Activated B cell treated with CpG ODN at 0.5 μM for 24 hours (primary cell): ENCODE measurements at regions not wholly inside any gene's neighbourhood (a gene's known extent, or its start where the extent isn't known, plus 50 kb on each side); places are given as distances from the start of the nearest gene placed in this dataset.

Experiments
- ATAC-seq: fragments of 200-7000 bp; cut with Tn5 transposase; one replicate; pipeline ENCODE4 v1.10.0; 2021; ENCODE audit warnings: low read depth, mild to moderate bottlenecking, moderate library complexity
- CTCF ChIA-PET: fragments of 350-600 bp; sonication (Branson Sonifier 250); formaldehyde crosslinking; loops from one replicate; lab custom pipeline; 2021; ENCODE audit warnings: antibody characterized with exemption; lab: Charles Lee
- POLR2A ChIA-PET: fragments of 350-600 bp; sonication (Branson Sonifier 250); formaldehyde crosslinking; loops from one replicate; lab custom pipeline; 2021; ENCODE audit warnings: antibody characterized with exemption; lab: Charles Lee
- DNase-seq: peaks from one replicate; pipeline ENCODE4 v3.0.0; 2022
- H3K27ac Mint-ChIP-seq: one replicate; pipeline ENCODE4 v1.8.0; 2020; ENCODE audit warnings: mixed read lengths
- H3K27me3 Mint-ChIP-seq: one replicate; pipeline ENCODE4 v1.8.0; 2021; ENCODE audit warnings: mixed read lengths
- H3K36me3 Mint-ChIP-seq: one replicate; pipeline ENCODE4 v1.8.0; 2021; ENCODE audit warnings: low read depth, mixed read lengths
- H3K4me1 Mint-ChIP-seq: one replicate; pipeline ENCODE4 v1.8.0; 2021; ENCODE audit warnings: mixed read lengths
- H3K4me3 Mint-ChIP-seq: one replicate; pipeline ENCODE4 v1.8.0; 2020; ENCODE audit warnings: mild to moderate bottlenecking, mixed read lengths
- H3K9me3 Mint-ChIP-seq: one replicate; pipeline ENCODE4 v1.8.0; 2020; ENCODE audit warnings: mixed read lengths
- intact Hi-C: fragments of 100-400 bp; cut with micrococcal nuclease; formaldehyde crosslinking; loops from one replicate; pipeline ENCODE4 v1.15.1; 2024
- TF ChIP-seq, protein P1 (sequence below): fragments of 200-600 bp; IDR thresholded peaks from one replicate; pipeline ENCODE4 v1.8.0; 2022; ENCODE audit warnings: antibody characterized with exemption, mild to moderate bottlenecking

DNA sequence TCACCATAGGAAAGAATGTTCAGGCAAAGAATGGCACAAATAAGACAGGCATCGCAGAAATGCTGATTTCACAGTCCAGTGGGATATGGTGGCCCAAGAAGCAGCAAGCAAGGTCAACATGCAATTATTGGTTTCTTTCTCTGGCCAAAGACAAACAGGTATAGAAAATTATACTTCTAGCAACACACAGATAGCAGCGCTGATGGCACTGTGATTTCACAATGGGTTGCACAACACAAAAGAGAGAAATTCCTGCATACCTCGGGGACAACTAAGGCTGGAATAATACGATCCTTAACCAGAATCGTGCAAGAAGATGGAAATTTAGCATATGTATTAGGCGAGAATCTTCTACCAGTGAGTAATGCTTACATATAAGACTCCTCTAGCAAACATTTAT lies 76.3 kb upstream of the NR2F2 start:
- Mint-ChIP-seq H3K36me3 (no peaks in the 10 kb centered on the region), H3K27ac (no peak overlapping the region), H3K4me1 (no peaks in the 10 kb centered on the region), H3K27me3 (no peaks in the 10 kb centered on the region), H3K9me3 (peaks cover 5% of the 10 kb centered on the region), H3K4me3 (no peak overlapping the region)
- CTCF ChIA-PET = no interaction called here
- POLR2A ChIA-PET = no interaction called here
- no peak for DNase-seq
- ATAC-seq = no peak
- TF ChIP-seq, protein P1, sequence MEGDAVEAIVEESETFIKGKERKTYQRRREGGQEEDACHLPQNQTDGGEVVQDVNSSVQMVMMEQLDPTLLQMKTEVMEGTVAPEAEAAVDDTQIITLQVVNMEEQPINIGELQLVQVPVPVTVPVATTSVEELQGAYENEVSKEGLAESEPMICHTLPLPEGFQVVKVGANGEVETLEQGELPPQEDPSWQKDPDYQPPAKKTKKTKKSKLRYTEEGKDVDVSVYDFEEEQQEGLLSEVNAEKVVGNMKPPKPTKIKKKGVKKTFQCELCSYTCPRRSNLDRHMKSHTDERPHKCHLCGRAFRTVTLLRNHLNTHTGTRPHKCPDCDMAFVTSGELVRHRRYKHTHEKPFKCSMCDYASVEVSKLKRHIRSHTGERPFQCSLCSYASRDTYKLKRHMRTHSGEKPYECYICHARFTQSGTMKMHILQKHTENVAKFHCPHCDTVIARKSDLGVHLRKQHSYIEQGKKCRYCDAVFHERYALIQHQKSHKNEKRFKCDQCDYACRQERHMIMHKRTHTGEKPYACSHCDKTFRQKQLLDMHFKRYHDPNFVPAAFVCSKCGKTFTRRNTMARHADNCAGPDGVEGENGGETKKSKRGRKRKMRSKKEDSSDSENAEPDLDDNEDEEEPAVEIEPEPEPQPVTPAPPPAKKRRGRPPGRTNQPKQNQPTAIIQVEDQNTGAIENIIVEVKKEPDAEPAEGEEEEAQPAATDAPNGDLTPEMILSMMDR = no peak
- intact Hi-C loops = no loop called here

DNA sequence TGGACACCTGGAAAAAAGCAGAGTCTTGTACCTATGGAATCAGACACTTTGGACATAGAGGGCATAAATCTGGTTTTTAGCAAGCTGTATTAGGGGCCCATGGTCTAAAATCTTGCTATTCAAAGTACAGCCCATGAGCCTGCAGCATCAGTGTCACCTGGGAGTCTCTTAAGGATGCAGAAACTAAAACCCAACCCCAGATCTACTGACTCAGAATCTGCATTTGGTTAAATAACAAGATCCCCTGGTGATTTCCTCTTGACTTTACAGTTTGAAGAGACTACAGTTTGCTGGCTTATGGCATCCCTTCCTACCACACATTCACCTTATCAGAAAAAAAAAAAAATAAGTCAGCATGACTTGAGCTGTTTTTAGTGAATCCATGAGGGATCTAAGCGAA lies 74.9 kb upstream of the NR2F2 start:
- ChIA-PET CTCF (no interaction called here), POLR2A (no interaction called here)
- intact Hi-C loops = no loop called here
- Mint-ChIP-seq H3K9me3 (peaks cover 7% of the 10 kb centered on the region), H3K27ac (no peak overlapping the region), H3K4me3 (no peak overlapping the region), H3K4me1 (no peaks in the 10 kb centered on the region), H3K36me3 (no peaks in the 10 kb centered on the region), H3K27me3 (no peaks in the 10 kb centered on the region)
- no peak for DNase-seq
- TF ChIP-seq, protein P1 = no peak
- ATAC-seq = no peak

DNA sequence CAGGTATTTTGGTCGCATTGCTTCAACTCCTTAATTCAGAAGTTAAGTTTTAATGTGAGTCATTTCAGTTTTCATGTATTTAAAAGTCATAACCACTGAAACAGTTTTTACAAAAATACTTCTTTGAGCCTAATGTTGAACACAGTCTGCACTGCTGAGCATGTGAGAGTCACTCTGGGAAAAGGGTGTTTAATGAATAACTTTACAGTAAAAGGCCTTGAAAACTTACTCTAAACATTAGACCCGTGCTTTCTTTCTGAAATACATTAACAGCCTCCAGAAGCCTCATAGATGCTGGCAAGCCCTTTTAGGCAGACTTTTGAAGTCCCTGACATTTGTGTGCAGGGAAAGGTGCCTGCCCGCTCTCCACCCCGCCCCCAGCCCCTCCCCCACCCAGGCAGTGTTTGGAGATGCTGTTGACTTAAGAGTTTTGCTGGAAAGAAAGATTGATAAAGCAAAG lies 68.9 kb upstream of the NR2F2 start:
- Mint-ChIP-seq H3K9me3 (peaks cover 5% of the 10 kb centered on the region), H3K27ac (no peak overlapping the region), H3K4me1 (no peaks in the 10 kb centered on the region), H3K27me3 (no peaks in the 10 kb centered on the region), H3K36me3 (no peaks in the 10 kb centered on the region), H3K4me3 (no peak overlapping the region)
- intact Hi-C loops = no loop called here
- DNase-seq (no peak), ATAC-seq (no peak)
- TF ChIP-seq, protein P1 = no peak
- ChIA-PET POLR2A (no interaction called here), CTCF (no interaction called here)

DNA sequence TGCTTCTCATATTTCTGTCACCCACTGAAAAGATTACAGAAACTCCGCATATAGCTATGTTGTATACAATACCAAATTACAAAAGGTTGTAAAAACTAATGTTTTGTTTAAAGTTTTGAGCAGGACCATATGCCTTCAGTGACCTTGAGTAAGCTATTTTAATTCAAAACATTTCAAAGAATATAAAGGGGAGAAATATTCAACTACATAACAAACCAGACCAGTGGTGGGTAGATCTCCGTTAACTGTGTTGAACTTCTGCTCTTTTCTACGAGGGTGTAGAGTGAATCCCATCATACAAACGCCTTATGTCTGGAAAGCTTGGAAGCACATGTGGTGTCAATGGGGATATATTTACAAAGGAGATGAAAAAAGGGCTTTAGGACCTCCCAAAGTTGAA lies 68.4 kb upstream of the NR2F2 start:
- H3K4me3 Mint-ChIP-seq = no peak overlapping the region
- TF ChIP-seq, protein P1 = no peak
- no peaks in the 10 kb centered on the region for H3K4me1 Mint-ChIP-seq
- intact Hi-C loops = no loop called here
- ATAC-seq (no peak), DNase-seq (no peak)
- ChIA-PET POLR2A (no interaction called here), CTCF (no interaction called here)
- H3K36me3 Mint-ChIP-seq = no peaks in the 10 kb centered on the region
- H3K27me3 Mint-ChIP-seq = no peaks in the 10 kb centered on the region
- H3K9me3 Mint-ChIP-seq = peaks cover 5% of the 10 kb centered on the region
- H3K27ac Mint-ChIP-seq = no peak overlapping the region

DNA sequence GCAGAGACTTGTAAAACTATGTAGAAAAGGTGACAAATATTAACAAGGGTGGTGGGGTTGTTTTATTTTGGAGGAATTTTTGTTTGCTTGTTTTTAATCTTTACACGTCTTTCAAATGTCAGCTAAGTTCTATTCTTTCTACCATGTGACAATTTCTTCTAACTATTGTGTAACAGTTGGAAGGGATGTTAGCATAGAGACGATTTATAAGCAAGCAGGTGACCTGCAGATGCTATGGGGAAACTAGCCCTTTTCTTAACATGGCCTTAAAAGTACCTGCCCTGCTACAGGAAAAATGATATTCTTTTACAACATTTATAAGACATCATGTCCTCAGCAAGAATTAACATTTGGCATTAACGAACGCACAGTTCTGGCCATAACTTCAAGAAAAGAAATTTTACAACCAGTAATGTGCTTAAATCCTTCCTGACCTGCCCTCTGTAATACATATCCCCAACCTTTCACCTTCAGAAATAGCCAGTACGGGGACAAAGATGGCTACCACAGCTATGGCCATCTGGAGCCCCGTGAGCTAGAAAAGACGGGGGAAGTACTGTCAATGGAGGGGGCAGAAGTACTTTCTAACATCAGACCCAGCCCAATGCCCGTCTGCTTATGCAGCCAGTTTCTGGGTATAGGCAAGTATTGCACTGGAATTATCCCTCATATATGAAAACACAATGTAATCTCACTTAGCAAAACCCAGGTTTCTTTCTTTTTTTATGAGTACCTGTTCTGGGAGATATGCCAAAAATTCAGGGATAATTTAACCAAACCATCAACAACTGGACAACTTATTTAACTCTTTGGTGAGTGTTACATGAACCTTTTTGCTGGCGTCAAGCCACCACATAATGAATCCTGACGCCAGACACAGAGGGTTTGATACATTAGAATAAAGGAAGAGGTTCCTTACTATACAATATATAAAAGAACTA lies 67.7 kb upstream of the NR2F2 start:
- ChIA-PET CTCF (no interaction called here), POLR2A (no interaction called here)
- intact Hi-C loops = no loop called here

More for the DNA sequence above, 67.7 kb upstream of the NR2F2 start:
- Mint-ChIP-seq H3K27me3 (no peaks in the 10 kb centered on the region), H3K9me3 (peaks cover 5% of the 10 kb centered on the region), H3K4me1 (no peaks in the 10 kb centered on the region), H3K4me3 (no peak overlapping the region), H3K36me3 (no peaks in the 10 kb centered on the region), H3K27ac (no peak overlapping the region)
- no peak for DNase-seq
- ATAC-seq = no peak
- TF ChIP-seq, protein P1 = no peak
